GM12878 (cell line): ENCODE measurements at regions not wholly inside any gene's neighbourhood (a gene's known extent, or its start where the extent isn't known, plus 50 kb on each side); places are given as distances from the start of the nearest gene placed in this dataset.

Source experiments
- EP300 ChIP-seq, 2 experiments: fragments of 150-350 bp in 1 of 2; IDR thresholded peaks; 2 replicates each; pipeline ENCODE4 v1.6.1; 2011 to 2012; ENCODE audit warnings: low read depth in 2 of 2, low read length in 2 of 2, borderline replicate concordance in 1 of 2, improper control_type of control experiment in 1 of 2, inconsistent platforms in 1 of 2; ENCODE audit not compliant: control insufficient read depth in 1 of 2
- EZH2 ChIP-seq: IDR thresholded peaks from 2 replicates; pipeline ENCODE4 v1.6.1; 2012; ENCODE audit warnings: low read depth, mild to moderate bottlenecking, control low read depth, inconsistent platforms, low read length, borderline replicate concordance; ENCODE audit not compliant: control insufficient read depth
- FOXK2 ChIP-seq: fragments of 450-650 bp; IDR thresholded peaks from 2 replicates; pipeline ENCODE4 v1.6.1; 2017; ENCODE audit warnings: mild to moderate bottlenecking, moderate library complexity
- FOXM1 ChIP-seq: IDR thresholded peaks from 2 replicates; pipeline ENCODE4 v1.6.1; 2012; ENCODE audit warnings: low read depth, mild to moderate bottlenecking, inconsistent platforms, low read length, moderate library complexity
- JUND ChIP-seq: IDR thresholded peaks from 2 replicates; pipeline ENCODE4 v1.6.1; 2012; ENCODE audit warnings: low read depth, mild to moderate bottlenecking, low read length, improper control_type of control experiment, moderate library complexity
- NFYB ChIP-seq: IDR thresholded peaks from 2 replicates; pipeline ENCODE4 v1.6.1; 2011; ENCODE audit warnings: low read depth, mild to moderate bottlenecking, low read length, improper control_type of control experiment, moderate library complexity; ENCODE audit not compliant: insufficient read depth
- SP1 ChIP-seq: IDR thresholded peaks from one replicate; pipeline ENCODE4 v1.6.1; 2011; ENCODE audit warnings: low read depth, low read length
- SPI1 ChIP-seq: IDR thresholded peaks from 2 replicates; pipeline ENCODE4 v1.6.1; 2011; ENCODE audit warnings: low read depth, mild to moderate bottlenecking, low read length, moderate library complexity, borderline replicate concordance; ENCODE audit not compliant: insufficient read depth
- TARDBP ChIP-seq: IDR thresholded peaks from 2 replicates; pipeline ENCODE4 v1.6.1; 2016; ENCODE audit warnings: borderline replicate concordance
- TCF12 ChIP-seq: IDR thresholded peaks from 2 replicates; pipeline ENCODE4 v1.6.1; 2011; ENCODE audit warnings: low read depth, mild to moderate bottlenecking, low read length
- TF ChIP-seq, protein P1 (sequence below): IDR thresholded peaks from 2 replicates; pipeline ENCODE4 v1.6.1; 2011; ENCODE audit warnings: borderline replicate concordance, low read depth, mild to moderate bottlenecking, moderate library complexity, low read length; ENCODE audit not compliant: insufficient read depth, poor library complexity, severe bottlenecking
- TF ChIP-seq, protein P2 (sequence below), 3 experiments: IDR thresholded peaks in 2 of 3; conservative IDR thresholded peaks in 1 of 3; 2 replicates each; pipeline ENCODE4 v1.5.1; 2011; ENCODE audit warnings: low read depth in 3 of 3, low read length in 3 of 3, mild to moderate bottlenecking in 3 of 3, control low read depth in 2 of 3, moderate library complexity in 2 of 3, inconsistent platforms in 1 of 3, mixed read lengths in 1 of 3; ENCODE audit not compliant: control insufficient read depth in 2 of 3, insufficient read depth in 1 of 3; ENCODE audit errors: extremely low read depth in 1 of 3
- TF ChIP-seq, protein P3 (sequence below): fragments of 150-350 bp; IDR thresholded peaks from 2 replicates; pipeline ENCODE4 v1.6.1; 2016; ENCODE audit warnings: low read depth, low read length
- TF ChIP-seq, protein P4 (sequence below): fragments of 450-650 bp; IDR thresholded peaks from 2 replicates; pipeline ENCODE4 v1.6.1; 2017; ENCODE audit warnings: mild to moderate bottlenecking, moderate library complexity

DNA sequence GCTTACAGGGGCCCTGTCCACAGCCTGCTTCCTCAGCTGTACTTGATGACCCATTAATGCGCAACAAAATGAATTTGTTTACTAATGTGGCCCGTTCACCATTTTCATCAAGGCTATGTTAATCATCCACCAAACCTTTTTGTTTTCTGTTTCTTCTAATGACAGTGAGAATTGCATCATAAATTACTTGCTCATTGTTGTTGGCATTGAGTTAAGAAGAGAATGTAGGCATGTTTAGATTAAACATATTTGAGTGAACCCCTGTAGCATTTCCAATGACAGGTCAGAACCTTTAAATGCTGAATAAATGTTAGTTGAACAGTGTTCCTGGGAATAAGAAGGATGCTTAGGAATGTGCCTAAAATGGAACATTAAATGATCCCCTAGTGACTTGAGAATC, 183.4 kb downstream of the SPRY1 start:
- no peak for TF ChIP-seq JUND
- TF ChIP-seq, protein P1, sequence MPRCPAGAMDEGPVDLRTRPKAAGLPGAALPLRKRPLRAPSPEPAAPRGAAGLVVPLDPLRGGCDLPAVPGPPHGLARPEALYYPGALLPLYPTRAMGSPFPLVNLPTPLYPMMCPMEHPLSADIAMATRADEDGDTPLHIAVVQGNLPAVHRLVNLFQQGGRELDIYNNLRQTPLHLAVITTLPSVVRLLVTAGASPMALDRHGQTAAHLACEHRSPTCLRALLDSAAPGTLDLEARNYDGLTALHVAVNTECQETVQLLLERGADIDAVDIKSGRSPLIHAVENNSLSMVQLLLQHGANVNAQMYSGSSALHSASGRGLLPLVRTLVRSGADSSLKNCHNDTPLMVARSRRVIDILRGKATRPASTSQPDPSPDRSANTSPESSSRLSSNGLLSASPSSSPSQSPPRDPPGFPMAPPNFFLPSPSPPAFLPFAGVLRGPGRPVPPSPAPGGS: no peak
- TF ChIP-seq TARDBP: no peak
- TF ChIP-seq SPI1: no peak
- TF ChIP-seq, protein P2, sequence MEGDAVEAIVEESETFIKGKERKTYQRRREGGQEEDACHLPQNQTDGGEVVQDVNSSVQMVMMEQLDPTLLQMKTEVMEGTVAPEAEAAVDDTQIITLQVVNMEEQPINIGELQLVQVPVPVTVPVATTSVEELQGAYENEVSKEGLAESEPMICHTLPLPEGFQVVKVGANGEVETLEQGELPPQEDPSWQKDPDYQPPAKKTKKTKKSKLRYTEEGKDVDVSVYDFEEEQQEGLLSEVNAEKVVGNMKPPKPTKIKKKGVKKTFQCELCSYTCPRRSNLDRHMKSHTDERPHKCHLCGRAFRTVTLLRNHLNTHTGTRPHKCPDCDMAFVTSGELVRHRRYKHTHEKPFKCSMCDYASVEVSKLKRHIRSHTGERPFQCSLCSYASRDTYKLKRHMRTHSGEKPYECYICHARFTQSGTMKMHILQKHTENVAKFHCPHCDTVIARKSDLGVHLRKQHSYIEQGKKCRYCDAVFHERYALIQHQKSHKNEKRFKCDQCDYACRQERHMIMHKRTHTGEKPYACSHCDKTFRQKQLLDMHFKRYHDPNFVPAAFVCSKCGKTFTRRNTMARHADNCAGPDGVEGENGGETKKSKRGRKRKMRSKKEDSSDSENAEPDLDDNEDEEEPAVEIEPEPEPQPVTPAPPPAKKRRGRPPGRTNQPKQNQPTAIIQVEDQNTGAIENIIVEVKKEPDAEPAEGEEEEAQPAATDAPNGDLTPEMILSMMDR (IDR thresholded peaks at IDR 0.05 in 2 of 3, conservative IDR thresholded peaks at IDR 0.05 in 1 of 3; ENCODE audit: control insufficient read depth in 2 of 3, extremely low read depth in 1 of 3, insufficient read depth in 1 of 3, low read depth in 3 of 3, low read length in 3 of 3): no peak
- TF ChIP-seq NFYB: no peak
- no peak for TF ChIP-seq TCF12
- TF ChIP-seq, protein P3, sequence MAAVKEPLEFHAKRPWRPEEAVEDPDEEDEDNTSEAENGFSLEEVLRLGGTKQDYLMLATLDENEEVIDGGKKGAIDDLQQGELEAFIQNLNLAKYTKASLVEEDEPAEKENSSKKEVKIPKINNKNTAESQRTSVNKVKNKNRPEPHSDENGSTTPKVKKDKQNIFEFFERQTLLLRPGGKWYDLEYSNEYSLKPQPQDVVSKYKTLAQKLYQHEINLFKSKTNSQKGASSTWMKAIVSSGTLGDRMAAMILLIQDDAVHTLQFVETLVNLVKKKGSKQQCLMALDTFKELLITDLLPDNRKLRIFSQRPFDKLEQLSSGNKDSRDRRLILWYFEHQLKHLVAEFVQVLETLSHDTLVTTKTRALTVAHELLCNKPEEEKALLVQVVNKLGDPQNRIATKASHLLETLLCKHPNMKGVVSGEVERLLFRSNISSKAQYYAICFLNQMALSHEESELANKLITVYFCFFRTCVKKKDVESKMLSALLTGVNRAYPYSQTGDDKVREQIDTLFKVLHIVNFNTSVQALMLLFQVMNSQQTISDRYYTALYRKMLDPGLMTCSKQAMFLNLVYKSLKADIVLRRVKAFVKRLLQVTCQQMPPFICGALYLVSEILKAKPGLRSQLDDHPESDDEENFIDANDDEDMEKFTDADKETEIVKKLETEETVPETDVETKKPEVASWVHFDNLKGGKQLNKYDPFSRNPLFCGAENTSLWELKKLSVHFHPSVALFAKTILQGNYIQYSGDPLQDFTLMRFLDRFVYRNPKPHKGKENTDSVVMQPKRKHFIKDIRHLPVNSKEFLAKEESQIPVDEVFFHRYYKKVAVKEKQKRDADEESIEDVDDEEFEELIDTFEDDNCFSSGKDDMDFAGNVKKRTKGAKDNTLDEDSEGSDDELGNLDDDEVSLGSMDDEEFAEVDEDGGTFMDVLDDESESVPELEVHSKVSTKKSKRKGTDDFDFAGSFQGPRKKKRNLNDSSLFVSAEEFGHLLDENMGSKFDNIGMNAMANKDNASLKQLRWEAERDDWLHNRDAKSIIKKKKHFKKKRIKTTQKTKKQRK: no peak
- TF ChIP-seq, protein P4, sequence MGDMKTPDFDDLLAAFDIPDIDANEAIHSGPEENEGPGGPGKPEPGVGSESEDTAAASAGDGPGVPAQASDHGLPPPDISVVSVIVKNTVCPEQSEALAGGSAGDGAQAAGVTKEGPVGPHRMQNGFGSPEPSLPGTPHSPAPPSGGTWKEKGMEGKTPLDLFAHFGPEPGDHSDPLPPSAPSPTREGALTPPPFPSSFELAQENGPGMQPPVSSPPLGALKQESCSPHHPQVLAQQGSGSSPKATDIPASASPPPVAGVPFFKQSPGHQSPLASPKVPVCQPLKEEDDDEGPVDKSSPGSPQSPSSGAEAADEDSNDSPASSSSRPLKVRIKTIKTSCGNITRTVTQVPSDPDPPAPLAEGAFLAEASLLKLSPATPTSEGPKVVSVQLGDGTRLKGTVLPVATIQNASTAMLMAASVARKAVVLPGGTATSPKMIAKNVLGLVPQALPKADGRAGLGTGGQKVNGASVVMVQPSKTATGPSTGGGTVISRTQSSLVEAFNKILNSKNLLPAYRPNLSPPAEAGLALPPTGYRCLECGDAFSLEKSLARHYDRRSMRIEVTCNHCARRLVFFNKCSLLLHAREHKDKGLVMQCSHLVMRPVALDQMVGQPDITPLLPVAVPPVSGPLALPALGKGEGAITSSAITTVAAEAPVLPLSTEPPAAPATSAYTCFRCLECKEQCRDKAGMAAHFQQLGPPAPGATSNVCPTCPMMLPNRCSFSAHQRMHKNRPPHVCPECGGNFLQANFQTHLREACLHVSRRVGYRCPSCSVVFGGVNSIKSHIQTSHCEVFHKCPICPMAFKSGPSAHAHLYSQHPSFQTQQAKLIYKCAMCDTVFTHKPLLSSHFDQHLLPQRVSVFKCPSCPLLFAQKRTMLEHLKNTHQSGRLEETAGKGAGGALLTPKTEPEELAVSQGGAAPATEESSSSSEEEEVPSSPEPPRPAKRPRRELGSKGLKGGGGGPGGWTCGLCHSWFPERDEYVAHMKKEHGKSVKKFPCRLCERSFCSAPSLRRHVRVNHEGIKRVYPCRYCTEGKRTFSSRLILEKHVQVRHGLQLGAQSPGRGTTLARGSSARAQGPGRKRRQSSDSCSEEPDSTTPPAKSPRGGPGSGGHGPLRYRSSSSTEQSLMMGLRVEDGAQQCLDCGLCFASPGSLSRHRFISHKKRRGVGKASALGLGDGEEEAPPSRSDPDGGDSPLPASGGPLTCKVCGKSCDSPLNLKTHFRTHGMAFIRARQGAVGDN: no peak
- TF ChIP-seq FOXK2: no peak
- TF ChIP-seq EZH2: no peak
- no peak for TF ChIP-seq EP300 (IDR thresholded peaks at IDR 0.05; ENCODE audit: borderline replicate concordance in 1 of 2, control insufficient read depth in 1 of 2, low read depth in 2 of 2, low read length in 2 of 2)
- TF ChIP-seq SP1: no peak
- TF ChIP-seq FOXM1: no peak
